B cell (primary cell): ENCODE measurements at regions not wholly inside any gene's neighbourhood (a gene's known extent, or its start where the extent isn't known, plus 50 kb on each side); places are given as distances from the start of the nearest gene placed in this dataset.
"Not testable (repeated sequence)": the region's sequence is repeated elsewhere in the genome, so short reads cannot be mapped to it uniquely, and the experiment has no call there.

Source experiments
- ATAC-seq: fragments of 200-7000 bp; cut with Tn5 transposase; one replicate; pipeline ENCODE4 v1.10.0; 2021; ENCODE audit warnings: low read depth, mild to moderate bottlenecking, moderate number of reproducible peaks, moderate library complexity
- CTCF ChIA-PET: fragments of 350-600 bp; sonication (Branson Sonifier 250); formaldehyde crosslinking; loops from one replicate; lab custom pipeline; 2021; ENCODE audit warnings: antibody characterized with exemption, inconsistent platforms; lab: Charles Lee
- POLR2A ChIA-PET: fragments of 350-600 bp; sonication (Branson Sonifier 250); formaldehyde crosslinking; loops from one replicate; lab custom pipeline; 2021; ENCODE audit warnings: antibody characterized with exemption; lab: Charles Lee
- DNase-seq: peaks from one replicate; pipeline ENCODE4 v3.0.0; 2013
- H2AFZ ChIP-seq: 2 replicates; pipeline ENCODE4 v1.6.1; 2012; ENCODE audit warnings: mild to moderate bottlenecking, low read depth, low read length; ENCODE audit not compliant: insufficient read depth, poor library complexity, severe bottlenecking
- H3K27ac ChIP-seq, 2 donors: 1 replicate in 1 of 2; 2 replicates in 1 of 2; pipeline ENCODE4 v1.5.1; 2012 to 2013; ENCODE audit warnings: low read length in 2 of 2, mild to moderate bottlenecking in 2 of 2, moderate library complexity in 1 of 2
- H3K27me3 ChIP-seq, 4 experiments: fragments of 200-600 bp in 1 of 4; sonication (generic) in 1 of 4; replicated peaks in 1 of 4; 1 replicate in 2 of 4; 2 replicates in 2 of 4; pipeline versions ENCODE4 v1.6.1 to v1.7.0; 2013 to 2016; ENCODE audit warnings: low read length in 3 of 4, mild to moderate bottlenecking in 2 of 4, mixed read lengths in 1 of 4, moderate library complexity in 1 of 4; ENCODE audit not compliant: insufficient read depth in 4 of 4, control insufficient read depth in 3 of 4; ENCODE audit errors: control extremely low read depth in 1 of 4
- H3K36me3 ChIP-seq, 2 experiments: replicated peaks in 1 of 2; 1 replicate in 1 of 2; 2 replicates in 1 of 2; pipeline versions ENCODE4 v1.6.1 to v1.7.1; 2013; ENCODE audit warnings: low read length in 1 of 2; ENCODE audit not compliant: insufficient read depth in 2 of 2, control insufficient read depth in 1 of 2; ENCODE audit errors: control extremely low read depth in 1 of 2, extremely low read depth in 1 of 2
- H3K4me1 ChIP-seq, 2 donors: fragments of 200-600 bp in 1 of 2; sonication (generic) in 1 of 2; 1 replicate in 1 of 2; 2 replicates in 1 of 2; pipeline versions ENCODE4 v1.5.1 to v1.6.1; 2013 to 2017; ENCODE audit warnings: low read length in 2 of 2; ENCODE audit not compliant: control insufficient read depth in 2 of 2, insufficient read depth in 2 of 2
- H3K4me2 ChIP-seq: replicated peaks from 2 replicates; pipeline ENCODE3; 2012; ENCODE audit warnings: mild to moderate bottlenecking, low read depth, low read length; ENCODE audit not compliant: poor library complexity, severe bottlenecking
- H3K4me3 ChIP-seq, 5 experiments: fragments of 200-600 bp in 1 of 5; sonication (generic) in 1 of 5; 1 replicate in 3 of 5; 2 replicates in 2 of 5; pipeline versions ENCODE4 v1.5.1 to v1.7.0; 2011 to 2016; ENCODE audit warnings: low read length in 4 of 5, mild to moderate bottlenecking in 4 of 5, low read depth in 2 of 5, control low read depth in 1 of 5, moderate library complexity in 1 of 5; ENCODE audit not compliant: insufficient read depth in 1 of 5; ENCODE audit errors: control extremely low read depth in 1 of 5, extremely low read depth in 1 of 5
- H3K79me2 ChIP-seq: fragments of 200-600 bp; sonication (generic); one replicate; pipeline ENCODE4 v1.6.0; 2016; ENCODE audit warnings: low read length; ENCODE audit not compliant: control insufficient read depth, insufficient read depth
- H3K9ac ChIP-seq: fragments of 200-600 bp; sonication (generic); 2 replicates; pipeline ENCODE4 v1.6.1; 2017; ENCODE audit warnings: mild to moderate bottlenecking, low read length, moderate library complexity
- H3K9me3 ChIP-seq, 3 donors: one replicate each; pipeline versions ENCODE4 v1.6.1 to v1.7.1; 2013; ENCODE audit warnings: low read length in 2 of 3; ENCODE audit not compliant: control insufficient read depth in 2 of 3, insufficient read depth in 1 of 3; ENCODE audit errors: control extremely low read depth in 1 of 3
- H4K20me1 ChIP-seq: 2 replicates; pipeline ENCODE4 v1.6.0; 2012; ENCODE audit warnings: mild to moderate bottlenecking, low read length; ENCODE audit not compliant: insufficient read depth, control insufficient read depth, poor library complexity, severe bottlenecking
- H3K27ac Mint-ChIP-seq: one replicate; pipeline ENCODE4 v1.8.0; 2021; ENCODE audit warnings: mixed read lengths
- H3K27me3 Mint-ChIP-seq: one replicate; pipeline ENCODE4 v1.8.0; 2021; ENCODE audit warnings: mixed read lengths
- H3K4me1 Mint-ChIP-seq: one replicate; pipeline ENCODE4 v1.8.0; 2021; ENCODE audit warnings: mixed read lengths
- H3K4me3 Mint-ChIP-seq: one replicate; pipeline ENCODE4 v1.8.0; 2021; ENCODE audit warnings: mixed read lengths
- H3K9me3 Mint-ChIP-seq: one replicate; pipeline ENCODE4 v1.8.0; 2022; ENCODE audit warnings: mixed read lengths; ENCODE audit not compliant: insufficient read depth
- CTCF ChIP-seq: fragments of 200-600 bp; IDR thresholded peaks from one replicate; pipeline ENCODE4 v1.8.0; 2022; ENCODE audit warnings: antibody characterized with exemption, mild to moderate bottlenecking
- EZH2 ChIP-seq: IDR thresholded peaks from 2 replicates; pipeline ENCODE4 v1.6.1; 2012; ENCODE audit warnings: borderline replicate concordance, low read depth, mild to moderate bottlenecking, moderate library complexity, low read length; ENCODE audit not compliant: insufficient read depth, poor library complexity, severe bottlenecking
- WGBS: methylation state at CpG from one replicate; pipeline ENCODE4 v1.1.5; 2013; ENCODE audit warnings: missing lambda C conversion rate; ENCODE audit not compliant: insufficient coverage; 5-methylcytosine and 5-hydroxymethylcytosine counted together
- intact Hi-C: fragments of 100-400 bp; cut with micrococcal nuclease; formaldehyde crosslinking; loops from one replicate; pipeline ENCODE4 v1.10.0; 2022

GRCh38 chr6:68225729-68226128, 409.4 kb upstream of the ADGRB3 start:
- Mint-ChIP-seq H3K27ac (no peak overlapping the region), H3K4me1 (no peaks in the 10 kb centered on the region), H3K27me3 (no peaks in the 10 kb centered on the region), H3K9me3 (no peaks in the 10 kb centered on the region), H3K4me3 (no peak overlapping the region)
- Histone ChIP-seq H4K20me1 (no peaks in the 10 kb centered on the region), H3K79me2 (no peaks in the 10 kb centered on the region), H3K4me1 (no peaks in the 10 kb centered on the region), H3K27me3 (no peaks in the 10 kb centered on the region), H2AFZ (no peak overlapping the region), H3K4me3 (no peak overlapping the region), H3K9me3 (no peaks in the 10 kb centered on the region), H3K9ac (no peak overlapping the region), H3K27ac (no peak overlapping the region), H3K4me2 (no peak overlapping the region), H3K36me3 (no peaks in the 10 kb centered on the region)
- TF ChIP-seq CTCF (no peak), EZH2 (no peak)
- ChIA-PET CTCF (no interaction called here), POLR2A (no interaction called here)
- intact Hi-C loops = no loop called here
- DNase-seq (no peak), ATAC-seq (no peak)

- Histone ChIP-seq H3K4me1 (no peaks in the 10 kb centered on the region), H3K4me3 (no peak overlapping the region), H3K27me3 (no peaks in the 10 kb centered on the region), H4K20me1 (no peaks in the 10 kb centered on the region), H3K36me3 (no peaks in the 10 kb centered on the region), H3K79me2 (no peaks in the 10 kb centered on the region), H3K9me3 (peaks cover 0 to 2% (median 0%) of the 10 kb centered on the region in 3 donors), H3K27ac (no peak overlapping the region), H2AFZ (no peak overlapping the region), H3K4me2 (no peak overlapping the region), H3K9ac (no peak overlapping the region)
- no peak overlapping the region for H3K27ac Mint-ChIP-seq
- peaks cover 10% of the 10 kb centered on the region for H3K9me3 Mint-ChIP-seq
- H3K27me3 Mint-ChIP-seq = no peaks in the 10 kb centered on the region
- DNase-seq (no peak), ATAC-seq (no peak)
- CTCF ChIA-PET = no interaction called here
- POLR2A ChIA-PET = no interaction called here
- intact Hi-C loops = no loop called here
- no peak overlapping the region for H3K4me3 Mint-ChIP-seq
- H3K4me1 Mint-ChIP-seq = no peaks in the 10 kb centered on the region
- TF ChIP-seq EZH2 (no peak), CTCF (no peak)
- 100% methylated on average over 1 of the region's 2 CpGs for WGBS
These were observed 423.8 kb upstream of the ADGRB3 start for GRCh38 chr6:68211242-68211795.

- H3K27me3 ChIP-seq, H3K4me1 Mint-ChIP-seq, H3K4me3 ChIP-seq, CTCF ChIA-PET, H3K4me2 ChIP-seq, H3K9ac ChIP-seq, intact Hi-C loops, H3K9me3 ChIP-seq, H3K27ac ChIP-seq, POLR2A ChIA-PET, ATAC-seq, H3K27me3 Mint-ChIP-seq, H3K36me3 ChIP-seq, H3K4me1 ChIP-seq, H4K20me1 ChIP-seq, DNase-seq, H3K79me2 ChIP-seq, H3K27ac Mint-ChIP-seq, H3K4me3 Mint-ChIP-seq, H2AFZ ChIP-seq: not testable (repeated sequence)
- H3K9me3 Mint-ChIP-seq = peaks cover 10% of the 10 kb centered on the region
These were observed 427.5 kb upstream of the ADGRB3 start for GRCh38 chr6:68207612-68208011.
